HepG2 (cell line): ENCODE measurements at regions not wholly inside any gene's neighbourhood (a gene's known extent, or its start where the extent isn't known, plus 50 kb on each side); places are given as distances from the start of the nearest gene placed in this dataset.

Source experiments
- CAMTA2 ChIP-seq: sonication (generic); formaldehyde crosslinking; IDR thresholded peaks from 2 replicates; pipeline ENCODE4 v1.4.0; 2020; ENCODE audit warnings: mild to moderate bottlenecking, missing genetic modification reagents, borderline replicate concordance
- CHD4 ChIP-seq: fragments of 200-600 bp; sonication (generic); IDR thresholded peaks from 2 replicates; pipeline ENCODE4 v1.7.0; 2017; ENCODE audit warnings: mild to moderate bottlenecking, low read length, borderline replicate concordance
- KMT2B ChIP-seq: IDR thresholded peaks from 2 replicates; pipeline ENCODE4 v1.6.1; 2016; ENCODE audit warnings: missing genetic modification reagents, missing compliant biosample characterization
- NR2F2 ChIP-seq: IDR thresholded peaks from 2 replicates; pipeline ENCODE4 v1.6.1; 2012; ENCODE audit warnings: low read depth, inconsistent platforms, borderline replicate concordance
- NR3C1 ChIP-seq: sonication (generic); formaldehyde crosslinking; IDR thresholded peaks from 2 replicates; pipeline ENCODE4 v1.4.0; 2020; ENCODE audit warnings: missing genetic modification reagents
- TF ChIP-seq, protein P1 (sequence below): sonication (generic); formaldehyde crosslinking; IDR thresholded peaks from 2 replicates; pipeline ENCODE4 v1.5.0; 2020; ENCODE audit warnings: mild to moderate bottlenecking, missing genetic modification reagents, moderate library complexity

DNA sequence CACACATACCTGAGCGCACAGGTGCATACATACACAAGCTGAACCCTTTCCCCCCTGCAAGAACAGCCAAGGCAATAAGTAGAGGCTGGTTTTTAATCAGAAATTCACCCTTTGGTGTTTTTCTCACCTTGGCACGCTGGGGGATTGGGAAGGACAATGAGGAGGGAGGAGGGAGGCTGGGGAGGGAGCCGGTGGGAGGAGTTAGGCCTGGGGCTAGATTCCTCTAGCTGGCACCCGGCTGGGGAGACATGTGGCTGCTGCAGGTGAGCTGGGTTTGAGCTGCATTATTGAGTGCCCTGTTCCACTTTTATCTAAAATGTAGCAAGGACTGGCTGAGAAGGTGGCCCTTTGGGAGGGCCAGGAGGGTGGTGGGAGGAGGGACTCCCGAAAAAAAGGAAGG lies 97.8 kb upstream of the CSF3R start:
- TF ChIP-seq KMT2B (CRISPR knock-in tag) (no peak), NR2F2 (no peak), CHD4 (no peak), NR3C1 (CRISPR knock-in tag) (no peak), CAMTA2 (no peak)
- TF ChIP-seq, protein P1, sequence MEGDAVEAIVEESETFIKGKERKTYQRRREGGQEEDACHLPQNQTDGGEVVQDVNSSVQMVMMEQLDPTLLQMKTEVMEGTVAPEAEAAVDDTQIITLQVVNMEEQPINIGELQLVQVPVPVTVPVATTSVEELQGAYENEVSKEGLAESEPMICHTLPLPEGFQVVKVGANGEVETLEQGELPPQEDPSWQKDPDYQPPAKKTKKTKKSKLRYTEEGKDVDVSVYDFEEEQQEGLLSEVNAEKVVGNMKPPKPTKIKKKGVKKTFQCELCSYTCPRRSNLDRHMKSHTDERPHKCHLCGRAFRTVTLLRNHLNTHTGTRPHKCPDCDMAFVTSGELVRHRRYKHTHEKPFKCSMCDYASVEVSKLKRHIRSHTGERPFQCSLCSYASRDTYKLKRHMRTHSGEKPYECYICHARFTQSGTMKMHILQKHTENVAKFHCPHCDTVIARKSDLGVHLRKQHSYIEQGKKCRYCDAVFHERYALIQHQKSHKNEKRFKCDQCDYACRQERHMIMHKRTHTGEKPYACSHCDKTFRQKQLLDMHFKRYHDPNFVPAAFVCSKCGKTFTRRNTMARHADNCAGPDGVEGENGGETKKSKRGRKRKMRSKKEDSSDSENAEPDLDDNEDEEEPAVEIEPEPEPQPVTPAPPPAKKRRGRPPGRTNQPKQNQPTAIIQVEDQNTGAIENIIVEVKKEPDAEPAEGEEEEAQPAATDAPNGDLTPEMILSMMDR, result no peak
